Stimulated activated CD8-positive, alpha-beta memory T cell treated with anti-CD3 and anti-CD28 coated beads, Interleukin-2, amount 100 ng/mL, for 48 hours (primary cell): ENCODE measurements at regions not wholly inside any gene's neighbourhood (a gene's known extent, or its start where the extent isn't known, plus 50 kb on each side); places are given as distances from the start of the nearest gene placed in this dataset.
"Not testable (repeated sequence)": the region's sequence is repeated elsewhere in the genome, so short reads cannot be mapped to it uniquely, and the experiment has no call there.

Experiments used
- DNase-seq, 2 donors: peaks; one replicate each; pipeline ENCODE4 v3.0.0-alpha.2; 2020; ENCODE audit warnings: low read depth in 2 of 2

GRCh38 chr5:124894541-124894940, 148.1 kb upstream of the ZNF608 start:
- no peak for DNase-seq

- no peak for DNase-seq
Observed at GRCh38 chr5:124895236-124895635, 148.8 kb upstream of the ZNF608 start.

- no peak for DNase-seq
Observed at GRCh38 chr5:124901081-124901480, 154.6 kb upstream of the ZNF608 start.

- peak in 1 of 2 donors; percentile 3 for DNase-seq
Observed at GRCh38 chr5:124902097-124902821, 155.8 kb upstream of the ZNF608 start.

GRCh38 chr5:124905256-124906130, 159.1 kb upstream of the ZNF608 start:
- DNase-seq: no peak

DNA sequence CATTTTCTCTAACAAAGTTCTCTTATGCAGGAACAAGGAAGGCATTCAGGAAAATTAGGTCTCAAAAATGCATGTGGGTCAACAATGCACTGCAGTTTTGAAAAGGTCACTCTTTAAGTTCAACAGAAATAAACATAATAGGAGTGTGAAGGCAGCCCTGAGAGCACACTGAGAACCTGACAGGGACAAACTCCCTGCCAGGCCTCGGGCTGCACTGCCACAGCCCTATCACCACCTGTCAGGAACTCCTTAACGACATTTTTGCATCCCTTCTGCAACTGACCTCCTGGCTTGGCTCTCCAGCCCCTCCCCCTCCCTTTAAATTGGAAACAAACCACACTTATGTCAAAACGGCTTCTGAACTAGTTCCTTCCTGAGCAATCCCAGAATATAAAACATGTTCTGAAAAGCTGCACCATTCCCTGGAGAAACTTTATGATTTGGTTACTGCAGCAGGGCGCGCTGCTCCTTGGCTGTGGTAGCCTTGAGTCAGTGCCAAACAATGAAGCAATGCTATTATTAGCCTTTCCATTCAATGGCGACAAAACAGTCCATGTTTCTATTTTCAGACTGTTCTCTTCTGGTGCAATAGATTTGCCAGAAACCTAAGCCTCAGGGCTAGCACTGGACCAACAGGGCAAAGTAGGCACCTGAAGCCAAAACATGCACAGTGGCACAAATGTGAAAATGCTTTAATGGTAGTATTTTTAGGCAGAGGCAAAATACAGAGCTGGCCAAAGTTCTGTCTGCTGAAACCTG, 160.1 kb upstream of the ZNF608 start:
- no peak for DNase-seq

- DNase-seq: no peak
Observed at GRCh38 chr5:124907098-124907644, 160.7 kb upstream of the ZNF608 start.

GRCh38 chr5:124908581-124909451, 162.4 kb upstream of the ZNF608 start:
- no peak for DNase-seq

- no peak for DNase-seq
Observed at GRCh38 chr5:124909734-124910133, 163.3 kb upstream of the ZNF608 start.

DNA sequence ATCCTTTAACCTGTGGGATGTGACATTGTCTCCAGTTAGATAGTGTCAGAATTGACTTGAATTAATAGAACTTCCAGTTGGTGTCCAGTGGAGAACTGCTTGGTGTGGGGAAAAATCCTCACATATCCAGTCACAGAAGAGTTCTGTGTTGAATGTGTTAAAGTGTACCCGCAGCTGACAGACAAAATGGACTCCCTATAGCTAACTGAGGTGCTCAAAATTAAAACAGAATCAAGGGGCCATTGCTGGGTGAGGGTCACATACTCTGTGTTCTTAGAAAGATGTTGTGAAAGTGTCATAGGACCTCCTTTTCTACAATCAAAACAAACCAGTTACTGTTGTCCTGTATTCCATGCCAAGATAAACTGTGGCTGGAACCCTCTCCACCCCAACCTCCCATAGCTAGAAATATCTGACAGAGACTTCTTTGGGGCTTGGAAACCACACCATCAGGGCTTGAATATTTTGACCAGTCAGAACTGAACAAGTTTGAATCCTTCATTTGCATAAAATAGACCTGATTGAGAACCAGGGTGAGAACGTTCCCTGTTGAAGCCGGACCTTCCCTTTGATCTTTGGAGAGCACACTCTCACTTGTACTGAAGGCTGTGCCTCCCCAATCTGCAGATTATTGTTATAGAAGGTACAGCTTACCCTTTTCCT, 164.0 kb upstream of the ZNF608 start:
- DNase-seq: no peak

GRCh38 chr5:124912638-124913328, 166.3 kb upstream of the ZNF608 start:
- no peak for DNase-seq

DNA sequence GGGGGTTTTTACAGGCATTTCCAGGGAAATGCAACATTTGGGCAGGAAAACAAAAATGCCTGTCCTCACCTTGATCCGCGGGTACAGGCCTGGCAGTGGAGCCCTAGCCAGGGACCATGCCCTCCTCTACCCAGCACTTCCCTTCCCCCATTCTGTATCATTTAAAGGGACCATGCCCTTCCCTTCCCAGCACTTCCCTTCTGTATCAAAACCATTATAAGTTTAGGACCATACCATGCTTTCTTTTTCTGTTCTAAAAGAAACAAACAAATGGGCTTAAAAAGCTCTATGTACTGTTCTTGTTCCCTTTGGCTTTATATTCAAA, 166.9 kb upstream of the ZNF608 start:
- DNase-seq: no peak

DNA sequence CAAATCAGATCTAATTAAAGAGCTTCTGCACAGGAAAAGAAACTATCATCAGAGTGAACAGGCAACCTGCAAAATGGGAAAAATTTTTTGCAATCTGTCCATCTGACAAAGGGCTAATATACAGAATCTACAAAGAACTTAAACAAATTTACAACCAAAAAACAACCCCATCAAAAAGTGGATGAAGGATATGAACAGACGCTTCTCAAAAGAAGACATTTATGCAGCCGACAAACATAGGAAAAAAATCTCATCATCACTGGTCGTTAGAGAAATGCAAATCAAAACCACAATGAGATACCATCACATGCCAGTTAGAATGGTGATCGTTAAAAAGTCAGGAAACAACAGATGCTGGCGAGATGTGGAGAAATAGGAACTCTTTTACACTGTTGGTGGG, 169.9 kb upstream of the ZNF608 start:
- not testable (repeated sequence) for DNase-seq

DNA sequence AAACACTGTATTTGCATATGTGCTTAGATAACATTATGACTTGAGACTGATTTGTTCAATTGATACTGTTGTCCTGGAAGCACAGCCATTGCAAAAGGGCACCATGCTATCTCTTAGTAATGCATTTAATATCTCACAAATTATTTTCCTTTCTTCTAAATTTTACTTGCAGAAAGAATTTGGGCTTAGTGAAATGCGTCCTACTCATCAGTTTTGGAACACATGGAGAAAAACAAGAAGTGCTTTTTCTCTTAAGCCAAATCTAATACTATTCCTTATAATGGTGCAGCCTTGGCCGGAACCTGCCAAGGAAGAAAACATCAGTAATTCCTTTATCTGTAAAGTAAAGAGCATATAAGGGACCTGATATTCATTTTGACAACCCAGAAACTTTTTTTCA, 172.2 kb upstream of the ZNF608 start:
- no peak for DNase-seq

DNA sequence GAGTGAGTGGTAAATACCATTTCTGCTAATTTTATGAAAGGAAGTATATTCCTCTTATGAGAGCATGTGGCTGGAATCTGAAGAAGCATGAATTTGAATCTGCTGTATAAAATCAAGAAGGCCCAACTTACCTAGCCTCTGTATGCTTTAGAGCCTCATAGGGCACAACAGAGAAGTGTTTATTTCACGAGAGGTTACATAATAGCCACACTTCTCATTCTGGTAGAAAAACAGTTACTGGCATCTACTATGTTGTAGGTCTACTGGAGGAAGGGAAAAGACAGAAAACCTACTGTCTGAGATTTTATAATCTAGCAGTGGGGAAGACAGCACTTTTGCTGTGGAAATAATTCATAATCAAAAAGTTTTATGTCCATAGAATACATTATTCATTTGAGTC, 172.6 kb upstream of the ZNF608 start:
- no peak for DNase-seq

GRCh38 chr5:124919747-124920525, 173.5 kb upstream of the ZNF608 start:
- no peak for DNase-seq

DNA sequence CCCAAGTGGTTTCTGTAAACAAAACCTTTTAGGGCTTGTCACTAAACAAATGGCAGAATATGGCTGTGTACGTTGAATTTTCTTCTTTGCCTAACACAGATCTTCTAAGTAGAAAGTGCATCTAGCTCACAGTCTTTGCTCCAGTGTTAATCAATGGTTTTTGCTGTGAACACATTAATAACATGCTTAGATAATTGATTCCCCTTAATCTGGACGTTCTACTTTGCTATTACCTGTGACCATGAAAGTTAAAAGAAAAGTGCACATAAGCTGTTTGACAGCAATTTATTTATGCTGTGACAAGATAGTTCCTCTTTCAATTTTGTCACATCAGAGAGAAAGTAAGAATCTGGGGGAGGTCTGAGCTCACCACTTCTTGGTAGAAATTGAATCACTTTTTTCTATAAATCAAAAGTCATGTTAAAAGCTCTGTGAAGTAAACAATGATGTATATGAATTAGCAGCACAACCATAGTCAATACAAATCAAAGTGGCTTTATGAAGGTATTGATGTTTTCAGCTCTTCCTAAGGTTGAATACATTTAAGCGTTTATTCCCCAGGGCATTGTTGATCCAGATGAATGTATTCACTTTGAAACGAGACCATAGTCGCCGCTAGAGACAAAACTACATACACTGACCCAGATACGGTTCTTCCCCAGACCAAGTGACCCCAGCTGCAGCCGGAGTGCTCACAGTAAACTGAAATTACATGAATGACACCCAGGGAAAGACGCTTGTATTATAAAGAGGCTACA, 174.6 kb upstream of the ZNF608 start:
- DNase-seq: no peak

DNA sequence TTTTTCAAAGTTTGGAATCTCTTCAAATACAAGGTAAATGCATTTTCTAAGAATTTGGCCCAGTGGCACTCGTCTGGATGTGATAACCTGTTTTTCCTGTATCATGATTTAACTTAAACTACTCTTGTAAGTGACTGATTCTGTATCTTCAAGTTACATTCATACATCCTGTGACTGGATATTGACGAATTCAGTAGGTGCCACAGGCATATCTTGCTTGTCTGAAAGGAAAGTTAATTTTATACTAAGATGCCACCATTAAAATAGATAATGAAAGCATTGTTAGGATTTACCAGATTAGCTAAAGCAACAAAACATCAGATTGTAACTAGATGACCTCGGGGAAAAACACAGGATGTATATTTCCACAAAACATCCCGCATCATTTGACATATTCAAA, 175.3 kb upstream of the ZNF608 start:
- no peak for DNase-seq
